ENCODE measurements at regions not wholly inside any gene's neighbourhood (a gene's known extent, or its start where the extent isn't known, plus 50 kb on each side); places are given as distances from the start of the nearest gene placed in this dataset.

DNA sequence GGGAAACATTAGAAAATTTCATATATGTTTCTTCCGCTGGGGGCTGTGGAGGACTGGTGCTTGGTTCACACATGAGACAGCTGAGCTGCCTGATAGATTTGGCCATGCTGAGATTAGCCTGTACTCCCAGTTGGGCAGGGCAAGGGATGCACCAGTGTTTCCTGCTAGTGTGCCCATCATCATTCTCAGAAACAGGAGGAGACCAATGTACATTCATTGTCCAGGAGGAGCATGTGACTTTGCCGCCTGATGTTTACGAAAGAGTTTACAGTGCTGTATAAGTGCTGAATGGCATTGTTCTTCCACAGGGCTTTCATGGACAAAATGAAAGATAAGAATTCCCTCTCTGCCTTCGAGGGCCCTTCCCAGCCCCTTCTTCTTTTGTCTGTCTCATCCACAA, 311.1 kb upstream of the THBS1 start:
- Histone ChIP-seq H3K27ac (ENCODE audit: low read length) (no peak overlapping the region), H3K36me3 (ENCODE audit: control insufficient read depth, insufficient read depth, low read length) (no peaks in the 10 kb centered on the region), H3K4me1 (ENCODE audit: control insufficient read depth, insufficient read depth, low read length) (peaks cover 10% of the 10 kb centered on the region; the same call in 1 of the 2 replicates), H3K27me3 (ENCODE audit: control insufficient read depth, insufficient read depth, low read length) (no peaks in the 10 kb centered on the region), H3K4me3 (ENCODE audit: low read depth in 2 of 2, low read length in 2 of 2) (no peak overlapping the region), H3K9me3 (ENCODE audit: control insufficient read depth, insufficient read depth, low read depth, low read length) (no peaks in the 10 kb centered on the region)
- no TSS peak for BruUV-seq (replicated peaks)
- POLR2A ChIA-PET = no interaction called here
- no peak for TF ChIP-seq POLR2AphosphoS5 (IDR thresholded peaks at IDR 0.05; ENCODE audit: low read depth, low read length)
- no peak for TF ChIP-seq SIN3A (IDR thresholded peaks at IDR 0.05; ENCODE audit: borderline replicate concordance, insufficient read depth, low read depth, low read length)
- TF ChIP-seq TCF7L2 (IDR thresholded peaks at IDR 0.05; ENCODE audit: low read depth, low read length) = no peak
- TF ChIP-seq, protein P1, sequence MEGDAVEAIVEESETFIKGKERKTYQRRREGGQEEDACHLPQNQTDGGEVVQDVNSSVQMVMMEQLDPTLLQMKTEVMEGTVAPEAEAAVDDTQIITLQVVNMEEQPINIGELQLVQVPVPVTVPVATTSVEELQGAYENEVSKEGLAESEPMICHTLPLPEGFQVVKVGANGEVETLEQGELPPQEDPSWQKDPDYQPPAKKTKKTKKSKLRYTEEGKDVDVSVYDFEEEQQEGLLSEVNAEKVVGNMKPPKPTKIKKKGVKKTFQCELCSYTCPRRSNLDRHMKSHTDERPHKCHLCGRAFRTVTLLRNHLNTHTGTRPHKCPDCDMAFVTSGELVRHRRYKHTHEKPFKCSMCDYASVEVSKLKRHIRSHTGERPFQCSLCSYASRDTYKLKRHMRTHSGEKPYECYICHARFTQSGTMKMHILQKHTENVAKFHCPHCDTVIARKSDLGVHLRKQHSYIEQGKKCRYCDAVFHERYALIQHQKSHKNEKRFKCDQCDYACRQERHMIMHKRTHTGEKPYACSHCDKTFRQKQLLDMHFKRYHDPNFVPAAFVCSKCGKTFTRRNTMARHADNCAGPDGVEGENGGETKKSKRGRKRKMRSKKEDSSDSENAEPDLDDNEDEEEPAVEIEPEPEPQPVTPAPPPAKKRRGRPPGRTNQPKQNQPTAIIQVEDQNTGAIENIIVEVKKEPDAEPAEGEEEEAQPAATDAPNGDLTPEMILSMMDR (IDR thresholded peaks at IDR 0.05) = no peak
- TF ChIP-seq, protein P2, sequence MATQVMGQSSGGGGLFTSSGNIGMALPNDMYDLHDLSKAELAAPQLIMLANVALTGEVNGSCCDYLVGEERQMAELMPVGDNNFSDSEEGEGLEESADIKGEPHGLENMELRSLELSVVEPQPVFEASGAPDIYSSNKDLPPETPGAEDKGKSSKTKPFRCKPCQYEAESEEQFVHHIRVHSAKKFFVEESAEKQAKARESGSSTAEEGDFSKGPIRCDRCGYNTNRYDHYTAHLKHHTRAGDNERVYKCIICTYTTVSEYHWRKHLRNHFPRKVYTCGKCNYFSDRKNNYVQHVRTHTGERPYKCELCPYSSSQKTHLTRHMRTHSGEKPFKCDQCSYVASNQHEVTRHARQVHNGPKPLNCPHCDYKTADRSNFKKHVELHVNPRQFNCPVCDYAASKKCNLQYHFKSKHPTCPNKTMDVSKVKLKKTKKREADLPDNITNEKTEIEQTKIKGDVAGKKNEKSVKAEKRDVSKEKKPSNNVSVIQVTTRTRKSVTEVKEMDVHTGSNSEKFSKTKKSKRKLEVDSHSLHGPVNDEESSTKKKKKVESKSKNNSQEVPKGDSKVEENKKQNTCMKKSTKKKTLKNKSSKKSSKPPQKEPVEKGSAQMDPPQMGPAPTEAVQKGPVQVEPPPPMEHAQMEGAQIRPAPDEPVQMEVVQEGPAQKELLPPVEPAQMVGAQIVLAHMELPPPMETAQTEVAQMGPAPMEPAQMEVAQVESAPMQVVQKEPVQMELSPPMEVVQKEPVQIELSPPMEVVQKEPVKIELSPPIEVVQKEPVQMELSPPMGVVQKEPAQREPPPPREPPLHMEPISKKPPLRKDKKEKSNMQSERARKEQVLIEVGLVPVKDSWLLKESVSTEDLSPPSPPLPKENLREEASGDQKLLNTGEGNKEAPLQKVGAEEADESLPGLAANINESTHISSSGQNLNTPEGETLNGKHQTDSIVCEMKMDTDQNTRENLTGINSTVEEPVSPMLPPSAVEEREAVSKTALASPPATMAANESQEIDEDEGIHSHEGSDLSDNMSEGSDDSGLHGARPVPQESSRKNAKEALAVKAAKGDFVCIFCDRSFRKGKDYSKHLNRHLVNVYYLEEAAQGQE (IDR thresholded peaks at IDR 0.05; ENCODE audit: insufficient read depth in 1 of 2, low read depth in 2 of 2, low read length in 1 of 2) = no peak
- CTCF ChIA-PET = no interaction called here
- ATAC-seq = no peak
- no peak for DNase-seq (ENCODE audit: low read depth, low spot score)
- intact Hi-C loops (cut with micrococcal nuclease; ENCODE audit: unreplicated experiment) = no loop called here
- in situ Hi-C loops (cut with HindIII; ENCODE audit: low pct_unique_long_range_greater_than_20kb, low sequenced_read_pairs) = no loop called here

- intact Hi-C loops (cut with micrococcal nuclease; ENCODE audit: unreplicated experiment) (no loop called here), in situ Hi-C loops (cut with HindIII; ENCODE audit: low pct_unique_long_range_greater_than_20kb, low sequenced_read_pairs) (no loop called here)
- no peak overlapping the region for H3K27ac ChIP-seq (ENCODE audit: low read length)
- no peak for DNase-seq (ENCODE audit: low read depth, low spot score)
- H3K4me1 ChIP-seq (ENCODE audit: control insufficient read depth, insufficient read depth, low read length) = peaks cover 13% of the 10 kb centered on the region; the same call in 1 of the 2 replicates
- POLR2A ChIA-PET = no interaction called here
- H3K27me3 ChIP-seq (ENCODE audit: control insufficient read depth, insufficient read depth, low read length) = no peaks in the 10 kb centered on the region
- TF ChIP-seq TCF7L2 (IDR thresholded peaks at IDR 0.05; ENCODE audit: low read depth, low read length) (no peak), SIN3A (IDR thresholded peaks at IDR 0.05; ENCODE audit: borderline replicate concordance, insufficient read depth, low read depth, low read length) (no peak), POLR2AphosphoS5 (IDR thresholded peaks at IDR 0.05; ENCODE audit: low read depth, low read length) (no peak)
- TF ChIP-seq, protein P1 (IDR thresholded peaks at IDR 0.05) = no peak
- TF ChIP-seq, protein P2 (IDR thresholded peaks at IDR 0.05; ENCODE audit: insufficient read depth in 1 of 2, low read depth in 2 of 2, low read length in 1 of 2) = no peak
- CTCF ChIA-PET = no interaction called here
- no peak overlapping the region for H3K4me3 ChIP-seq (ENCODE audit: low read depth in 2 of 2, low read length in 2 of 2)
- H3K9me3 ChIP-seq (ENCODE audit: control insufficient read depth, insufficient read depth, low read depth, low read length) = no peaks in the 10 kb centered on the region
- ATAC-seq = no peak
- BruUV-seq (replicated peaks) = no TSS peak
- no peaks in the 10 kb centered on the region for H3K36me3 ChIP-seq (ENCODE audit: control insufficient read depth, insufficient read depth, low read length)
Measured at GRCh38 chr15:39270221-39270855, 310.5 kb upstream of the THBS1 start.

Data from Panc1 (cell line).